GM18520 (cell line): ENCODE measurements at regions not wholly inside any gene's neighbourhood (a gene's known extent, or its start where the extent isn't known, plus 50 kb on each side); places are given as distances from the start of the nearest gene placed in this dataset.
"Not testable (repeated sequence)": the region's sequence is repeated elsewhere in the genome, so short reads cannot be mapped to it uniquely, and the experiment has no call there.

Experiments
- ATAC-seq: cut with Tn5 transposase; IDR thresholded peaks from one replicate; pipeline ENCODE4 v1.9.1; 2021; ENCODE audit not compliant: unreplicated experiment

GRCh38 chr15:100766243-100767000 is 113.2 kb upstream of the ALDH1A3 start:
- ATAC-seq = no peak

- no peak for ATAC-seq
These were observed 112.4 kb upstream of the ALDH1A3 start for GRCh38 chr15:100767001-100767825.

- no peak for ATAC-seq
These were observed 111.1 kb upstream of the ALDH1A3 start for GRCh38 chr15:100768501-100768931.

- ATAC-seq = no peak
These were observed 110.3 kb upstream of the ALDH1A3 start for GRCh38 chr15:100769043-100769974.

- ATAC-seq = no peak
These were observed 109.7 kb upstream of the ALDH1A3 start for GRCh38 chr15:100769975-100770340.

GRCh38 chr15:100770661-100771584 is 108.7 kb upstream of the ALDH1A3 start:
- no peak for ATAC-seq

GRCh38 chr15:100771746-100772145 is 107.9 kb upstream of the ALDH1A3 start:
- ATAC-seq = no peak

- no peak for ATAC-seq
These were observed 107.2 kb upstream of the ALDH1A3 start for GRCh38 chr15:100772478-100772877.

GRCh38 chr15:100772892-100773520 is 106.6 kb upstream of the ALDH1A3 start:
- no peak for ATAC-seq

- ATAC-seq = not testable (repeated sequence)
These were observed 105.6 kb upstream of the ALDH1A3 start for GRCh38 chr15:100774044-100774443.

GRCh38 chr15:100775581-100776185 is 103.9 kb upstream of the ALDH1A3 start:
- ATAC-seq = no peak

GRCh38 chr15:100777821-100778220 is 101.8 kb upstream of the ALDH1A3 start:
- no peak for ATAC-seq

GRCh38 chr15:100778831-100779288 is 100.8 kb upstream of the ALDH1A3 start:
- ATAC-seq = no peak

GRCh38 chr15:100779331-100780207 is 100.1 kb upstream of the ALDH1A3 start:
- ATAC-seq = no peak

- ATAC-seq = no peak
These were observed 99.3 kb upstream of the ALDH1A3 start for GRCh38 chr15:100780208-100780800.

- ATAC-seq = no peak
These were observed 98.3 kb upstream of the ALDH1A3 start for GRCh38 chr15:100781061-100781960.
